WTC11 (cell line): ENCODE measurements at regions not wholly inside any gene's neighbourhood (a gene's known extent, or its start where the extent isn't known, plus 50 kb on each side); places are given as distances from the start of the nearest gene placed in this dataset.

Experiments
- ATAC-seq: fragments of 200-7000 bp; cut with Tn5 transposase; 2 replicates; pipeline ENCODE4 v1.10.0; 2021; ENCODE audit warnings: mild to moderate bottlenecking, moderate library complexity
- CTCF ChIA-PET: fragments of 300-600 bp; sonication (Branson Sonifier 250); formaldehyde crosslinking; loops from one replicate; lab custom pipeline; 2021; ENCODE audit warnings: antibody characterized with exemption; lab: Charles Lee
- POLR2A ChIA-PET: fragments of 350-600 bp; sonication (Branson Sonifier 250); formaldehyde crosslinking; loops from one replicate; lab custom pipeline; 2021; ENCODE audit warnings: antibody characterized with exemption; lab: Charles Lee
- DNase-seq: peaks from one replicate; pipeline ENCODE4 v3.0.0; 2021; ENCODE audit warnings: low spot score
- H3K27ac Mint-ChIP-seq: 2 replicates; pipeline ENCODE4 v1.8.0; 2021; ENCODE audit warnings: mixed read lengths
- H3K27me3 Mint-ChIP-seq: 2 replicates; pipeline ENCODE4 v1.8.0; 2021; ENCODE audit warnings: low read depth, mild to moderate bottlenecking, moderate library complexity, mixed read lengths
- H3K36me3 Mint-ChIP-seq: 2 replicates; pipeline ENCODE4 v1.8.0; 2021; ENCODE audit warnings: mixed read lengths
- H3K4me1 Mint-ChIP-seq: 2 replicates; pipeline ENCODE4 v1.8.0; 2022; ENCODE audit warnings: mixed read lengths
- H3K4me3 Mint-ChIP-seq: 2 replicates; pipeline ENCODE4 v1.8.0; 2021; ENCODE audit warnings: mild to moderate bottlenecking, moderate library complexity, mixed read lengths
- H3K9me3 Mint-ChIP-seq: 2 replicates; pipeline ENCODE4 v1.8.0; 2021; ENCODE audit warnings: mixed read lengths
- CBFB ChIP-seq: sonication (generic); formaldehyde crosslinking; IDR thresholded peaks from 2 replicates; pipeline ENCODE4 v1.8.1; 2022; ENCODE audit warnings: mild to moderate bottlenecking, low read depth, missing genetic modification reagents
- CREM ChIP-seq: sonication (generic); formaldehyde crosslinking; IDR thresholded peaks from 2 replicates; pipeline ENCODE4 v1.8.1; 2022; ENCODE audit warnings: mild to moderate bottlenecking, missing genetic modification reagents, moderate library complexity
- EMX1 ChIP-seq: fragments of 250-450 bp; sonication (Bioruptor Pico); IDR thresholded peaks from 2 replicates; pipeline ENCODE4 v1.8.0; 2021; ENCODE audit warnings: mild to moderate bottlenecking
- ETV6 ChIP-seq: sonication (generic); formaldehyde crosslinking; IDR thresholded peaks from 2 replicates; pipeline ENCODE4 v1.8.1; 2022; ENCODE audit warnings: mild to moderate bottlenecking, missing genetic modification reagents
- FOXJ3 ChIP-seq: sonication (generic); formaldehyde crosslinking; IDR thresholded peaks from 2 replicates; pipeline ENCODE4 v1.9.0; 2021; ENCODE audit warnings: missing genetic modification reagents, mild to moderate bottlenecking, borderline replicate concordance
- GRHL2 ChIP-seq: fragments of 250-450 bp; sonication (Bioruptor Pico); IDR thresholded peaks from 2 replicates; pipeline ENCODE4 v1.8.0; 2022; ENCODE audit warnings: mild to moderate bottlenecking, moderate library complexity; ENCODE audit not compliant: insufficient replicate concordance, severe bottlenecking
- HMGA2 ChIP-seq: fragments of 250-450 bp; sonication (Bioruptor Pico); IDR thresholded peaks from 2 replicates; pipeline ENCODE4 v1.4.0; 2021; ENCODE audit warnings: mild to moderate bottlenecking, moderate library complexity
- MYBL2 ChIP-seq: sonication (generic); formaldehyde crosslinking; IDR thresholded peaks from 2 replicates; pipeline ENCODE4 v1.8.1; 2023; ENCODE audit warnings: mild to moderate bottlenecking, moderate library complexity, missing genetic modification reagents
- NFE2L1 ChIP-seq: sonication (generic); formaldehyde crosslinking; IDR thresholded peaks from 2 replicates; pipeline ENCODE4 v1.8.1; 2023; ENCODE audit warnings: missing genetic modification reagents
- NFYB ChIP-seq: sonication (generic); formaldehyde crosslinking; conservative IDR thresholded peaks from 2 replicates; pipeline ENCODE4 v1.8.0; 2022; ENCODE audit warnings: low read depth, missing genetic modification reagents
- NR1H2 ChIP-seq: sonication (generic); formaldehyde crosslinking; IDR thresholded peaks from 2 replicates; pipeline ENCODE4 v1.9.0; 2021; ENCODE audit warnings: mild to moderate bottlenecking, moderate library complexity, missing genetic modification reagents
- SP1 ChIP-seq: sonication (generic); formaldehyde crosslinking; conservative IDR thresholded peaks from 2 replicates; pipeline ENCODE4 v1.8.1; 2022; ENCODE audit warnings: missing genetic modification reagents
- TCF7 ChIP-seq: sonication (generic); formaldehyde crosslinking; IDR thresholded peaks from 2 replicates; pipeline ENCODE4 v1.8.0; 2022; ENCODE audit warnings: mild to moderate bottlenecking, low read depth, missing genetic modification reagents, moderate library complexity
- ZNF138 ChIP-seq: sonication (generic); formaldehyde crosslinking; conservative IDR thresholded peaks from 2 replicates; pipeline ENCODE4 v1.8.1; 2022; ENCODE audit warnings: mild to moderate bottlenecking, moderate library complexity, missing genetic modification reagents
- ZNF263 ChIP-seq: sonication (generic); formaldehyde crosslinking; IDR thresholded peaks from 2 replicates; pipeline ENCODE4 v1.8.1; 2022; ENCODE audit warnings: low read depth, mild to moderate bottlenecking, moderate library complexity, missing genetic modification reagents
- ZNF671 ChIP-seq: fragments of 250-450 bp; sonication (Bioruptor Pico); IDR thresholded peaks from 2 replicates; pipeline ENCODE4 v1.8.0; 2021; ENCODE audit warnings: mild to moderate bottlenecking
- TF ChIP-seq, protein P1 (sequence below): sonication (generic); formaldehyde crosslinking; IDR thresholded peaks from 2 replicates; pipeline ENCODE4 v1.8.1; 2022; ENCODE audit warnings: mild to moderate bottlenecking, missing genetic modification reagents, moderate library complexity, borderline replicate concordance
- TF ChIP-seq, protein P2 (sequence below): sonication (generic); formaldehyde crosslinking; IDR thresholded peaks from 2 replicates; pipeline ENCODE4 v1.8.1; 2022; ENCODE audit warnings: low read depth, mild to moderate bottlenecking, moderate library complexity, missing genetic modification reagents, borderline replicate concordance
- TF ChIP-seq, protein P3 (sequence below): sonication (generic); formaldehyde crosslinking; IDR thresholded peaks from 2 replicates; pipeline ENCODE4 v1.8.0; 2022; ENCODE audit warnings: mild to moderate bottlenecking, missing genetic modification reagents
- TF ChIP-seq, protein P4 (sequence below): fragments of 250-450 bp; sonication (Bioruptor Pico); conservative IDR thresholded peaks from 2 replicates; pipeline ENCODE4 v1.9.0; 2021; ENCODE audit warnings: mild to moderate bottlenecking
- TF ChIP-seq, protein P5 (sequence below): sonication (generic); formaldehyde crosslinking; IDR thresholded peaks from 2 replicates; pipeline ENCODE4 v1.8.0; 2022; ENCODE audit warnings: mild to moderate bottlenecking, missing genetic modification reagents
- TF ChIP-seq, protein P6 (sequence below): sonication (generic); formaldehyde crosslinking; IDR thresholded peaks from 2 replicates; pipeline ENCODE4 v1.8.1; 2023; ENCODE audit warnings: mild to moderate bottlenecking, missing genetic modification reagents, moderate library complexity
- TF ChIP-seq, protein P7 (sequence below): fragments of 250-450 bp; sonication (Bioruptor Pico); IDR thresholded peaks from 2 replicates; pipeline ENCODE4 v1.9.0; 2021; ENCODE audit warnings: mild to moderate bottlenecking, borderline replicate concordance

DNA sequence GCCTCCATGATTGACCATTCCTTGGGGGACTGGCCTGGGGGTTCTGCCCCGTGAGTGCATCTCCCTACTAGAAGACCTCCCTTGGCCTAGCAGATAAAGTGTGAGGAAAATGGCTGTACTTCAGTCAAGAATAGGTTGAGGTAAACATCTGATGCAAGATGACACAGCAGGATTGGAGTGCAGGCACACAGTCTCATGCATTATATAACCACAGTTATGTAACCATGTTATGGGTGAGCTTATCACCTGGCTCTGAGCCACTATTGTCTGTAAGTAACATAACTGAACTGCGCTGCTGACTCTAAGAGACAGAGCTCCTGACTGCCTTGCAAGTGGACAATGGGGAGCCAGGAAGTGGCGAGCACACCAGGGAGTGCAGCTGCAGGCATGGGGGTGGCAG, 378.7 kb upstream of the ANO5 start:
- TF ChIP-seq, protein P1, sequence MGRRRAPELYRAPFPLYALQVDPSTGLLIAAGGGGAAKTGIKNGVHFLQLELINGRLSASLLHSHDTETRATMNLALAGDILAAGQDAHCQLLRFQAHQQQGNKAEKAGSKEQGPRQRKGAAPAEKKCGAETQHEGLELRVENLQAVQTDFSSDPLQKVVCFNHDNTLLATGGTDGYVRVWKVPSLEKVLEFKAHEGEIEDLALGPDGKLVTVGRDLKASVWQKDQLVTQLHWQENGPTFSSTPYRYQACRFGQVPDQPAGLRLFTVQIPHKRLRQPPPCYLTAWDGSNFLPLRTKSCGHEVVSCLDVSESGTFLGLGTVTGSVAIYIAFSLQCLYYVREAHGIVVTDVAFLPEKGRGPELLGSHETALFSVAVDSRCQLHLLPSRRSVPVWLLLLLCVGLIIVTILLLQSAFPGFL (CRISPR knock-in tag) = no peak
- TF ChIP-seq NFYB = no peak
- no peak for TF ChIP-seq ETV6 (CRISPR knock-in tag)
- no peak for TF ChIP-seq GRHL2 (CRISPR knock-in tag)
- TF ChIP-seq, protein P2, sequence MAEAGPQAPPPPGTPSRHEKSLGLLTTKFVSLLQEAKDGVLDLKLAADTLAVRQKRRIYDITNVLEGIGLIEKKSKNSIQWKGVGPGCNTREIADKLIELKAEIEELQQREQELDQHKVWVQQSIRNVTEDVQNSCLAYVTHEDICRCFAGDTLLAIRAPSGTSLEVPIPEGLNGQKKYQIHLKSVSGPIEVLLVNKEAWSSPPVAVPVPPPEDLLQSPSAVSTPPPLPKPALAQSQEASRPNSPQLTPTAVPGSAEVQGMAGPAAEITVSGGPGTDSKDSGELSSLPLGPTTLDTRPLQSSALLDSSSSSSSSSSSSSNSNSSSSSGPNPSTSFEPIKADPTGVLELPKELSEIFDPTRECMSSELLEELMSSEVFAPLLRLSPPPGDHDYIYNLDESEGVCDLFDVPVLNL (CRISPR knock-in tag) = no peak
- TF ChIP-seq CREM = no peak
- TF ChIP-seq HMGA2 (CRISPR knock-in tag) = no peak
- TF ChIP-seq NFE2L1 = no peak
- TF ChIP-seq, protein P3, sequence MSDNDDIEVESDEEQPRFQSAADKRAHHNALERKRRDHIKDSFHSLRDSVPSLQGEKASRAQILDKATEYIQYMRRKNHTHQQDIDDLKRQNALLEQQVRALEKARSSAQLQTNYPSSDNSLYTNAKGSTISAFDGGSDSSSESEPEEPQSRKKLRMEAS (CRISPR knock-in tag) = no peak
- TF ChIP-seq, protein P4, sequence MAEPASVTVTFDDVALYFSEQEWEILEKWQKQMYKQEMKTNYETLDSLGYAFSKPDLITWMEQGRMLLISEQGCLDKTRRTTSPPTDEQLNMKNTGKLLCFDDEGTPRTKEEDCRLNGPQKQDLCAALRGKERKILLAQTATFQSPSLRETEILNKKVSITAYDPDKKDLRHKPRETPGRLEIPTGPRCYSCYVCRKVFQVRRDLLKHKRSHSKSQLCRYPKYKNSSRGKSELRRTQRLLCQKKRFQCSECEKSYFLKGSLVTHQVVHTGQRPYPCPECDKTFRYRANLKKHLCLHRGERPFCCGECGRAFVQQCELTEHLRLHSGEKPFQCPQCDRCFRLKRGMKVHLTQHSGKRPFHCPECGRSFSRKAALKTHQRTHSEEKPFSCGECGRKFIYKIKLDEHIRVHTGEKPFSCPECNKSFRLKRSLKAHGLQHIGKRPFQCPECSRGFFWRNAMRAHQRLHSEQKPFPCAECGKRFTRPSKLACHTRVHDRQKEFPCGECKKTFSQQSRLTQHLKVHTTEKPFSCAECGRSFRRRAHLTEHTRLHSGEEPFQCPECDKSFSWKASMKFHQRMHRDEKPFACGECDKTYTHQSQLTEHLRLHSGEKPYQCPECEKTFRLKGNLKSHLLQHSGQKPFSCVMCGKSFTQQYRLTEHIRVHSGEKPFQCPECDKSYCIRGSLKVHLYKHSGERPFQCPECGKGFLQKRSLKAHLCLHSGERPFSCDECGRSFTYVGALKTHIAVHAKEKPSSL = no peak
- H3K9me3 Mint-ChIP-seq = 0 out of 2 replicates have a peak, but pooled peaks cover 3% of the 10 kb centered on the region
- no peak overlapping the region for H3K27ac Mint-ChIP-seq
- H3K4me3 Mint-ChIP-seq = no peak overlapping the region
- ATAC-seq (no peak), DNase-seq (no peak)
- CTCF ChIA-PET = interaction anchor here (0.6 kb wide), 1 partner anchor 317 kb away, joined by 3 read pairs; no protein-coding TSS in a partner anchor
- H3K27me3 Mint-ChIP-seq = no peaks in the 10 kb centered on the region
- peaks cover 18% of the 10 kb centered on the region for H3K4me1 Mint-ChIP-seq
- H3K36me3 Mint-ChIP-seq = no peaks in the 10 kb centered on the region
- POLR2A ChIA-PET = no interaction called here

DNA sequence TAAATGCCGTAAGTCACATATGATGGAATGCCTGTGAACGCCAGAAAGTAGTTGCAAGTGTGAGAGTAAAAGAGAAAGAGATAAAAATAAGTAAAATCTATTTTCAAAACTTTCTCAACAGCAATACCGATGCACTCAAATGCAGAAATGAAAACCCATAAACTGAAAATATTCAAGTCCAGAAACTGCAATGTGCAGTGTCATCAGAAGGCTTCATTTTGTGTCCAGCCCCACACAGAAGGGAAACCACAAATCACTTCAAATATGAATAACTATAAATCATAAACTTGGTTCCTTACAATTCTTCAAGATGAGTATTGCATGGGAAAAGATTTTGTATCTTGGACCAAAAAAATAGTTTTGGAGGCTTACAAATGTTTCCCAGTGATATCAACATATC, 375.2 kb upstream of the ANO5 start:
- Mint-ChIP-seq H3K4me1 (peaks cover 10% of the 10 kb centered on the region), H3K4me3 (no peak overlapping the region), H3K27me3 (no peaks in the 10 kb centered on the region), H3K27ac (no peak overlapping the region), H3K9me3 (0 out of 2 replicates have a peak, but pooled peaks cover 3% of the 10 kb centered on the region), H3K36me3 (no peaks in the 10 kb centered on the region)
- TF ChIP-seq, protein P5, sequence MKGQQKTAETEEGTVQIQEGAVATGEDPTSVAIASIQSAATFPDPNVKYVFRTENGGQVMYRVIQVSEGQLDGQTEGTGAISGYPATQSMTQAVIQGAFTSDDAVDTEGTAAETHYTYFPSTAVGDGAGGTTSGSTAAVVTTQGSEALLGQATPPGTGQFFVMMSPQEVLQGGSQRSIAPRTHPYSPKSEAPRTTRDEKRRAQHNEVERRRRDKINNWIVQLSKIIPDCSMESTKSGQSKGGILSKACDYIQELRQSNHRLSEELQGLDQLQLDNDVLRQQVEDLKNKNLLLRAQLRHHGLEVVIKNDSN = no peak
- no peak for TF ChIP-seq SP1 (CRISPR knock-in tag)
- TF ChIP-seq, protein P6, sequence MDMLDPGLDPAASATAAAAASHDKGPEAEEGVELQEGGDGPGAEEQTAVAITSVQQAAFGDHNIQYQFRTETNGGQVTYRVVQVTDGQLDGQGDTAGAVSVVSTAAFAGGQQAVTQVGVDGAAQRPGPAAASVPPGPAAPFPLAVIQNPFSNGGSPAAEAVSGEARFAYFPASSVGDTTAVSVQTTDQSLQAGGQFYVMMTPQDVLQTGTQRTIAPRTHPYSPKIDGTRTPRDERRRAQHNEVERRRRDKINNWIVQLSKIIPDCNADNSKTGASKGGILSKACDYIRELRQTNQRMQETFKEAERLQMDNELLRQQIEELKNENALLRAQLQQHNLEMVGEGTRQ (CRISPR knock-in tag) = no peak
- TF ChIP-seq ZNF671 (CRISPR knock-in tag) = no peak
- no peak for TF ChIP-seq MYBL2 (CRISPR knock-in tag)
- TF ChIP-seq EMX1 (CRISPR knock-in tag) = no peak
- no peak for TF ChIP-seq NR1H2 (CRISPR knock-in tag)
- TF ChIP-seq ZNF263 (CRISPR knock-in tag) = no peak
- TF ChIP-seq ETV6 (CRISPR knock-in tag) = no peak
- ChIA-PET CTCF (no interaction called here), POLR2A (no interaction called here)
- DNase-seq (no peak), ATAC-seq (no peak)

DNA sequence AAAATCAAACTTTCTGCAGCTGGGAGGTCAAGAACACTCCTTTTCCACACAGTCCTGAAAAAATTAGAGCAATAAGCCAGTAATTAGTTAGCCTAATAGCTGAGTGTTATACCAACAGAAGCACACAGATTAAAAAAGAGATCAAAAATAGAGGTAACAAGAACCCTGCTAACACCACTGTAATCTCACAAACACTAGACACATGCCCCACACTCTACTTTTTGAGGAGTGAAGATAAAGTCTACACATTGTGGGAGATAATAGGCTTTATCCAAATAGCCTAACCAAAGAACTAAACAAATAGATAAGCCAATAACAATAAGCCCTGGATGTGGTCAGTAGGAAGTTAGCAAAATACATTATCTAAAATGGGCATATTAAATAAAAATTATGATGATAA, 372.7 kb upstream of the ANO5 start:
- ChIA-PET POLR2A (no interaction called here), CTCF (no interaction called here)
- no peaks in the 10 kb centered on the region for H3K27me3 Mint-ChIP-seq
- H3K27ac Mint-ChIP-seq = no peak overlapping the region
- ATAC-seq = no peak
- no peaks in the 10 kb centered on the region; the same call in 1 of the 2 replicates for H3K4me1 Mint-ChIP-seq
- no peak for DNase-seq
- H3K36me3 Mint-ChIP-seq = no peaks in the 10 kb centered on the region
- H3K9me3 Mint-ChIP-seq = no peaks in the 10 kb centered on the region
- no peak overlapping the region for H3K4me3 Mint-ChIP-seq
- TF ChIP-seq, protein P7, sequence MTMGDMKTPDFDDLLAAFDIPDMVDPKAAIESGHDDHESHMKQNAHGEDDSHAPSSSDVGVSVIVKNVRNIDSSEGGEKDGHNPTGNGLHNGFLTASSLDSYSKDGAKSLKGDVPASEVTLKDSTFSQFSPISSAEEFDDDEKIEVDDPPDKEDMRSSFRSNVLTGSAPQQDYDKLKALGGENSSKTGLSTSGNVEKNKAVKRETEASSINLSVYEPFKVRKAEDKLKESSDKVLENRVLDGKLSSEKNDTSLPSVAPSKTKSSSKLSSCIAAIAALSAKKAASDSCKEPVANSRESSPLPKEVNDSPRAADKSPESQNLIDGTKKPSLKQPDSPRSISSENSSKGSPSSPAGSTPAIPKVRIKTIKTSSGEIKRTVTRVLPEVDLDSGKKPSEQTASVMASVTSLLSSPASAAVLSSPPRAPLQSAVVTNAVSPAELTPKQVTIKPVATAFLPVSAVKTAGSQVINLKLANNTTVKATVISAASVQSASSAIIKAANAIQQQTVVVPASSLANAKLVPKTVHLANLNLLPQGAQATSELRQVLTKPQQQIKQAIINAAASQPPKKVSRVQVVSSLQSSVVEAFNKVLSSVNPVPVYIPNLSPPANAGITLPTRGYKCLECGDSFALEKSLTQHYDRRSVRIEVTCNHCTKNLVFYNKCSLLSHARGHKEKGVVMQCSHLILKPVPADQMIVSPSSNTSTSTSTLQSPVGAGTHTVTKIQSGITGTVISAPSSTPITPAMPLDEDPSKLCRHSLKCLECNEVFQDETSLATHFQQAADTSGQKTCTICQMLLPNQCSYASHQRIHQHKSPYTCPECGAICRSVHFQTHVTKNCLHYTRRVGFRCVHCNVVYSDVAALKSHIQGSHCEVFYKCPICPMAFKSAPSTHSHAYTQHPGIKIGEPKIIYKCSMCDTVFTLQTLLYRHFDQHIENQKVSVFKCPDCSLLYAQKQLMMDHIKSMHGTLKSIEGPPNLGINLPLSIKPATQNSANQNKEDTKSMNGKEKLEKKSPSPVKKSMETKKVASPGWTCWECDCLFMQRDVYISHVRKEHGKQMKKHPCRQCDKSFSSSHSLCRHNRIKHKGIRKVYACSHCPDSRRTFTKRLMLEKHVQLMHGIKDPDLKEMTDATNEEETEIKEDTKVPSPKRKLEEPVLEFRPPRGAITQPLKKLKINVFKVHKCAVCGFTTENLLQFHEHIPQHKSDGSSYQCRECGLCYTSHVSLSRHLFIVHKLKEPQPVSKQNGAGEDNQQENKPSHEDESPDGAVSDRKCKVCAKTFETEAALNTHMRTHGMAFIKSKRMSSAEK (CRISPR knock-in tag) = no peak
- no peak for TF ChIP-seq TCF7 (CRISPR knock-in tag)
- no peak for TF ChIP-seq FOXJ3 (CRISPR knock-in tag)
- no peak for TF ChIP-seq ZNF138
- no peak for TF ChIP-seq CBFB (CRISPR knock-in tag)
